ENCODE measurements at regions not wholly inside any gene's neighbourhood (a gene's known extent, or its start where the extent isn't known, plus 50 kb on each side); places are given as distances from the start of the nearest gene placed in this dataset.

GRCh38 chr7:67683628-67684027 is 687.0 kb downstream of the TYW1 start:
- no peak for TF ChIP-seq EZH2 (IDR thresholded peaks at IDR 0.05; ENCODE audit: insufficient read depth, poor library complexity, severe bottlenecking)
- no peak for TF ChIP-seq EZH2phosphoT487 (IDR thresholded peaks at IDR 0.05; ENCODE audit: insufficient read depth, low read depth)

Measured in GM23248 (cell line).